LNCAP (cell line): ENCODE measurements at regions not wholly inside any gene's neighbourhood (a gene's known extent, or its start where the extent isn't known, plus 50 kb on each side); places are given as distances from the start of the nearest gene placed in this dataset.

Experiments used
- CTCF ChIP-seq: fragments of 450-650 bp; IDR thresholded peaks from 2 replicates; pipeline ENCODE4 v1.5.1; 2017; ENCODE audit warnings: mild to moderate bottlenecking

- no peak for TF ChIP-seq CTCF
Observed at GRCh38 chr2:116074161-116074560, 1631.7 kb downstream of the DPP10 start.

GRCh38 chr2:116088236-116088635 lies 1645.8 kb downstream of the DPP10 start:
- no peak for TF ChIP-seq CTCF

GRCh38 chr2:116094196-116094595 lies 1651.8 kb downstream of the DPP10 start:
- TF ChIP-seq CTCF = peak; percentile 28; the same call in 1 of the 2 replicates

GRCh38 chr2:116095636-116096035 lies 1653.2 kb downstream of the DPP10 start:
- TF ChIP-seq CTCF = no peak

- TF ChIP-seq CTCF = peak; percentile 16; the same call in 1 of the 2 replicates
Observed at GRCh38 chr2:116098049-116098448, 1655.6 kb downstream of the DPP10 start.

- no peak for TF ChIP-seq CTCF
Observed at GRCh38 chr2:116109471-116109870, 1667.0 kb downstream of the DPP10 start.

GRCh38 chr2:116117845-116118244 lies 1675.4 kb downstream of the DPP10 start:
- no peak for TF ChIP-seq CTCF

- no peak for TF ChIP-seq CTCF
Observed at GRCh38 chr2:116132833-116133232, 1681.7 kb upstream of the DDX18 start.
